ENCODE measurements at regions not wholly inside any gene's neighbourhood (a gene's known extent, or its start where the extent isn't known, plus 50 kb on each side); places are given as distances from the start of the nearest gene placed in this dataset.

DNA sequence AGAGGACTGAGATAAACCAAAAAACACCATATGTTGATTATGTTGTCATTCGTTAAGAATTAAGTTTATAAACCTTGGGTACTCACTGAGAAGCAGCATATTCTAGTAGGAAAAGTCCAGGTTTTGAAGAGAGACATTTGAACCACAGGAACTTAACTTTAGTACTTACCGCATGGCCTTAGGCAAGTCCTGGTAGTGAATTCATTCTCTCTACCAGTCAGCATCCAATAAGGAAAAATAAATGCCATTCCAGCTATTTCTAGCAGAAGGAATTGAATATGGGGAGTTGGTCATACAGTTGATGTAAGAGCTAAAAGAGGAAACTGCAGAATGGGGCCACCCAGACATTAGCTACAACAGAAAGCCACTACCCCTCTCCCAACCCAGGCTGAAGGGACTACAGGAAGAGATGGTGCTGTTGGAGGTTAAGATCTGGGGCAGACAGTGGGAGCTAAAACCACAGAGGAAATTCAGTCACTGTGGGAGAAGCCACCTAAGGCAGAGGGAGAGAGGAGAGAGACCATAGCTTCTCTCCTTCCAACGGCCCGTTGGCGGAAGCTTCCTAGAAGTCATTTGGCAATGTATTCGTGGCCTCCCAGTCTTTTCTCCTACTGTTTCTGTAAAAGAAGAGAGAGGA, 133.8 kb upstream of the RARB start:
- H3K9ac ChIP-seq (ENCODE audit: low read depth, low read length) = no peak overlapping the region

More for the DNA sequence above, 133.8 kb upstream of the RARB start:
- in situ Hi-C loops (cut with MboI; ENCODE audit: low sequenced_read_pairs) = no loop called here
- H3K27me3 ChIP-seq (ENCODE audit: control insufficient read depth, insufficient read depth, low read length) = no peaks in the 10 kb centered on the region
- no peak overlapping the region for H2AK5ac ChIP-seq (ENCODE audit: low read depth, low read length)
- no peak overlapping the region for H2BK15ac ChIP-seq (ENCODE audit: low read depth, low read length)
- ChIA-PET POLR2A (ENCODE audit: unreplicated experiment) (no interaction called here), CTCF (no interaction called here)
- H2AFZ ChIP-seq (replicated peaks; ENCODE audit: low read length, poor library complexity) = no peak overlapping the region
- dilution Hi-C loops (cut with HindIII; ENCODE audit: low sequenced_read_pairs, unreplicated experiment) = no loop called here
- H3K4me3 ChIP-seq (ENCODE audit: insufficient read depth, low read depth, low read length) = no peak overlapping the region
- no peaks in the 10 kb centered on the region; the same call in 1 of the 2 replicates for H3K9me3 ChIP-seq (ENCODE audit: control insufficient read depth, insufficient read depth, low read length)
- H3K27ac ChIP-seq (ENCODE audit: insufficient read depth, low read length) = no peak overlapping the region
- intact Hi-C loops (cut with micrococcal nuclease) = no loop called here
- no peak overlapping the region for H4K91ac ChIP-seq (ENCODE audit: insufficient read depth, low read depth, low read length)
- H2BK120ac ChIP-seq (ENCODE audit: low read depth, low read length) = no peak overlapping the region
- no peak overlapping the region for H3K56ac ChIP-seq (ENCODE audit: extremely low read depth, insufficient read depth, low read length)
- no peaks in the 10 kb centered on the region for H3K4me1 ChIP-seq (ENCODE audit: control insufficient read depth, insufficient read depth, low read length)
- H3K18ac ChIP-seq (ENCODE audit: low read depth, low read length) = no peak overlapping the region
- no peak overlapping the region for H2BK5ac ChIP-seq (ENCODE audit: low read depth, low read length, poor library complexity, severe bottlenecking)
- no peak overlapping the region for H3K4me2 ChIP-seq (ENCODE audit: low read depth, low read length)
- no TSS peak for BruUV-seq (replicated peaks)
- no peak overlapping the region for H2BK20ac ChIP-seq (ENCODE audit: low read depth, low read length)
- H3K36me3 ChIP-seq (ENCODE audit: control insufficient read depth, insufficient read depth, low read length) = no peaks in the 10 kb centered on the region
- ATAC-seq (ENCODE audit: low read depth) = no peak
- no CpG with 5 or more reads among the region's 6 CpGs for WGBS, 2 experiments (ENCODE audit: extremely low coverage in 2 of 2, insufficient read length in 1 of 2)
- no peaks in the 10 kb centered on the region for H4K20me1 ChIP-seq (ENCODE audit: insufficient read depth, low read length)
- DNase-seq = no peak
- no peaks in the 10 kb centered on the region for H3K79me1 ChIP-seq (ENCODE audit: low read depth in 1 of 2, low read length in 2 of 2)
- no peak overlapping the region for H2AK9ac ChIP-seq (replicated peaks; ENCODE audit: low read depth, low read length, poor library complexity)
- TF ChIP-seq CHD1 (IDR thresholded peaks at IDR 0.05; ENCODE audit: low read depth, low read length) = no peak
- no peak overlapping the region for H3K4ac ChIP-seq (ENCODE audit: low read depth, low read length)
- H3K23ac ChIP-seq (ENCODE audit: low read depth, low read length) = no peak overlapping the region
- H4K5ac ChIP-seq (ENCODE audit: low read depth, low read length) = no peak overlapping the region
- no peak overlapping the region for H4K8ac ChIP-seq (ENCODE audit: low read depth in 2 of 2, low read length in 2 of 2)
- no peak overlapping the region for H3K14ac ChIP-seq (replicated peaks; ENCODE audit: low read depth, low read length)
- no peaks in the 10 kb centered on the region for H3K9me1 ChIP-seq (ENCODE audit: insufficient read depth, low read length)
